ENCODE measurements at regions not wholly inside any gene's neighbourhood (a gene's known extent, or its start where the extent isn't known, plus 50 kb on each side); places are given as distances from the start of the nearest gene placed in this dataset.
"Not testable (repeated sequence)": the region's sequence is repeated elsewhere in the genome, so short reads cannot be mapped to it uniquely, and the experiment has no call there.

- FAIRE-seq; H3K27ac ChIP-seq; H3K9me3 ChIP-seq; CTCF ChIA-PET; H3K4me3 ChIP-seq; ATAC-seq; H3K4me2 ChIP-seq; H3K4me1 ChIP-seq; DNase-seq (ENCODE audit: low read depth in 1 of 2, low spot score in 1 of 2); POLR2A ChIA-PET: not testable (repeated sequence)
- WGBS (ENCODE audit: missing lambda C conversion rate) = no CpG with 5 or more reads among the region's 4 CpGs
Observed at GRCh38 chr15:22519213-22519612, 60.5 kb downstream of the GOLGA6L22 start.

GRCh38 chr15:22526537-22526936, 67.8 kb downstream of the GOLGA6L22 start:
- DNase-seq (ENCODE audit: low read depth in 1 of 2, low spot score in 1 of 2); H3K9me3 ChIP-seq; POLR2A ChIA-PET; H3K4me2 ChIP-seq; ATAC-seq; H3K27ac ChIP-seq; CTCF ChIA-PET; H3K4me3 ChIP-seq; H3K4me1 ChIP-seq; FAIRE-seq: not testable (repeated sequence)
- WGBS (ENCODE audit: missing lambda C conversion rate) = no CpG with 5 or more reads among the region's 2 CpGs

GRCh38 chr15:22527016-22527415, 68.3 kb downstream of the GOLGA6L22 start:
- H3K4me3 ChIP-seq; H3K9me3 ChIP-seq; DNase-seq (ENCODE audit: low read depth in 1 of 2, low spot score in 1 of 2); POLR2A ChIA-PET; ATAC-seq; H3K4me1 ChIP-seq; H3K27ac ChIP-seq; FAIRE-seq; H3K4me2 ChIP-seq; CTCF ChIA-PET: not testable (repeated sequence)
- 74% methylated on average over 3 of the region's 4 CpGs for WGBS (ENCODE audit: missing lambda C conversion rate)

- FAIRE-seq; H3K4me3 ChIP-seq; CTCF ChIA-PET; H3K9me3 ChIP-seq; DNase-seq (ENCODE audit: low read depth in 1 of 2, low spot score in 1 of 2); H3K4me2 ChIP-seq; H3K4me1 ChIP-seq; H3K27ac ChIP-seq; POLR2A ChIA-PET; ATAC-seq: not testable (repeated sequence)
- WGBS (ENCODE audit: missing lambda C conversion rate) = no CpG with 5 or more reads among the region's 6 CpGs
Observed at GRCh38 chr15:22529200-22529599, 70.5 kb downstream of the GOLGA6L22 start.

GRCh38 chr15:22559701-22560100, 101.0 kb downstream of the GOLGA6L22 start:
- DNase-seq (ENCODE audit: low read depth in 1 of 2, low spot score in 1 of 2); POLR2A ChIA-PET; H3K4me1 ChIP-seq; H3K27ac ChIP-seq; H3K9me3 ChIP-seq; H3K4me2 ChIP-seq; FAIRE-seq; H3K4me3 ChIP-seq; CTCF ChIA-PET; ATAC-seq: not testable (repeated sequence)
- WGBS (ENCODE audit: missing lambda C conversion rate) = 90% methylated on average over 5 of the region's 13 CpGs

- H3K4me3 ChIP-seq; DNase-seq (ENCODE audit: low read depth in 1 of 2, low spot score in 1 of 2); H3K4me2 ChIP-seq; ATAC-seq; H3K9me3 ChIP-seq; POLR2A ChIA-PET; CTCF ChIA-PET; FAIRE-seq; H3K27ac ChIP-seq; H3K4me1 ChIP-seq: not testable (repeated sequence)
- 94% methylated on average over 5 of the region's 10 CpGs for WGBS (ENCODE audit: missing lambda C conversion rate)
Observed at GRCh38 chr15:22561716-22562115, 103.0 kb downstream of the GOLGA6L22 start.

GRCh38 chr15:22566510-22566909, 107.8 kb downstream of the GOLGA6L22 start:
- H3K9me3 ChIP-seq; FAIRE-seq; DNase-seq (ENCODE audit: low read depth in 1 of 2, low spot score in 1 of 2); H3K4me1 ChIP-seq; CTCF ChIA-PET; H3K27ac ChIP-seq; H3K4me2 ChIP-seq; ATAC-seq; POLR2A ChIA-PET; H3K4me3 ChIP-seq: not testable (repeated sequence)
- no CpG with 5 or more reads among the region's 7 CpGs for WGBS (ENCODE audit: missing lambda C conversion rate)

- H3K9me3 ChIP-seq; FAIRE-seq; DNase-seq (ENCODE audit: low read depth in 1 of 2, low spot score in 1 of 2); H3K4me3 ChIP-seq; H3K27ac ChIP-seq; H3K4me2 ChIP-seq; POLR2A ChIA-PET; CTCF ChIA-PET; H3K4me1 ChIP-seq: not testable (repeated sequence)
- ATAC-seq = peak; percentile 57 to 85; a peak in 4 of 6 replicates
- 60% methylated on average over 1 of the region's 11 CpGs for WGBS (ENCODE audit: missing lambda C conversion rate)
Observed at GRCh38 chr15:22569486-22569885, 110.8 kb downstream of the GOLGA6L22 start.

GRCh38 chr15:22572152-22572735, 113.5 kb downstream of the GOLGA6L22 start:
- POLR2A ChIA-PET; DNase-seq (ENCODE audit: low read depth in 1 of 2, low spot score in 1 of 2); H3K27ac ChIP-seq; H3K4me2 ChIP-seq; H3K9me3 ChIP-seq; ATAC-seq; H3K4me1 ChIP-seq; FAIRE-seq; H3K4me3 ChIP-seq; CTCF ChIA-PET: not testable (repeated sequence)
- 95% methylated on average over 3 of the region's 6 CpGs for WGBS (ENCODE audit: missing lambda C conversion rate)

GRCh38 chr15:22572792-22573191, 114.1 kb downstream of the GOLGA6L22 start:
- H3K9me3 ChIP-seq; H3K27ac ChIP-seq; H3K4me1 ChIP-seq; ATAC-seq; DNase-seq (ENCODE audit: low read depth in 1 of 2, low spot score in 1 of 2); FAIRE-seq; CTCF ChIA-PET; POLR2A ChIA-PET; H3K4me2 ChIP-seq; H3K4me3 ChIP-seq: not testable (repeated sequence)
- WGBS (ENCODE audit: missing lambda C conversion rate) = 94% methylated on average over 17 of the region's 17 CpGs

GRCh38 chr15:22577828-22578227, 119.1 kb downstream of the GOLGA6L22 start:
- H3K4me3 ChIP-seq; CTCF ChIA-PET; H3K4me2 ChIP-seq; H3K4me1 ChIP-seq; DNase-seq (ENCODE audit: low read depth in 1 of 2, low spot score in 1 of 2); ATAC-seq; H3K27ac ChIP-seq; H3K9me3 ChIP-seq; POLR2A ChIA-PET; FAIRE-seq: not testable (repeated sequence)
- 96% methylated on average over 2 of the region's 4 CpGs for WGBS (ENCODE audit: missing lambda C conversion rate)

GRCh38 chr15:22579213-22579612, 120.5 kb downstream of the GOLGA6L22 start:
- POLR2A ChIA-PET, H3K4me2 ChIP-seq: not testable (repeated sequence)
- WGBS (ENCODE audit: missing lambda C conversion rate) = 100% methylated on average over 1 of the region's 2 CpGs

More at GRCh38 chr15:22579213-22579612, 120.5 kb downstream of the GOLGA6L22 start:
- H3K27ac ChIP-seq; CTCF ChIA-PET; DNase-seq (ENCODE audit: low read depth in 1 of 2, low spot score in 1 of 2); FAIRE-seq; H3K9me3 ChIP-seq; ATAC-seq; H3K4me1 ChIP-seq; H3K4me3 ChIP-seq: not testable (repeated sequence)
